ENCODE measurements at regions not wholly inside any gene's neighbourhood (a gene's known extent, or its start where the extent isn't known, plus 50 kb on each side); places are given as distances from the start of the nearest gene placed in this dataset.
"Not testable (repeated sequence)": the region's sequence is repeated elsewhere in the genome, so short reads cannot be mapped to it uniquely, and the experiment has no call there.

DNA sequence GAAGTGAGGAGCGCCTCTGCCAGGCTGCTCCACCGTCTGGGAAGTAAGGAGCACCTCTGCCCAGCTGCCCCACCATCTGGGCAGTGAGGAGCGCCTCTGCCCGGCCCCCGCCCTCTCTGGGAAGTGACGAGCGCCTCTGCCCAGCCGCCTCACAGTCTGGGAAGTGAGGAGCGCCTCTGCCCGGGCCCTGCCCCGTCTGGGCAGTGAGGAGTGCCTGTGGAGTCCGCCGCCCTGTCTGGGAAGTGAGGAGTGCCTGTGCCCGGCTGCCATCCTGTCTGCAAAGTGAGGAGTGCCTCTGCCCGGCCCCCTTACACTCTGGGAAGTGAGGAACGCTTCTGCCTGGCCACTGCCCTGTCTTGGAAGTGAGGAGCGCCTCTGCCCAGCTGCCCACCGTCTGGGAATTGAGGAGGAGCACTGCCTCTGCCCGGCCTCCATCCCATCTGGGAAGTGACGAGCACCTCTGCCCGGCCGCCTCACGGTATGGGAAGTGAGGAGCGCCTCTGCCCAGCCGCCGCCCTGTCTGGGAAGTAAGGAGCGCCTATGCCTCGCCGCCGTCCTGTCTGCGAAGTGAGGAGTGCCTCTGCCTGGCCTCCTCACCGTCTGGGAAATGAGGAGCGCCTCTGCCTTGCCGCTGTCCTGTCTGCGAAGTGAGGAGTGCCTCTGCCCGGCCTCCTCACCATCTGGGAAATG lies 576.2 kb upstream of the C9orf72 start:
- TF ChIP-seq, protein P1, sequence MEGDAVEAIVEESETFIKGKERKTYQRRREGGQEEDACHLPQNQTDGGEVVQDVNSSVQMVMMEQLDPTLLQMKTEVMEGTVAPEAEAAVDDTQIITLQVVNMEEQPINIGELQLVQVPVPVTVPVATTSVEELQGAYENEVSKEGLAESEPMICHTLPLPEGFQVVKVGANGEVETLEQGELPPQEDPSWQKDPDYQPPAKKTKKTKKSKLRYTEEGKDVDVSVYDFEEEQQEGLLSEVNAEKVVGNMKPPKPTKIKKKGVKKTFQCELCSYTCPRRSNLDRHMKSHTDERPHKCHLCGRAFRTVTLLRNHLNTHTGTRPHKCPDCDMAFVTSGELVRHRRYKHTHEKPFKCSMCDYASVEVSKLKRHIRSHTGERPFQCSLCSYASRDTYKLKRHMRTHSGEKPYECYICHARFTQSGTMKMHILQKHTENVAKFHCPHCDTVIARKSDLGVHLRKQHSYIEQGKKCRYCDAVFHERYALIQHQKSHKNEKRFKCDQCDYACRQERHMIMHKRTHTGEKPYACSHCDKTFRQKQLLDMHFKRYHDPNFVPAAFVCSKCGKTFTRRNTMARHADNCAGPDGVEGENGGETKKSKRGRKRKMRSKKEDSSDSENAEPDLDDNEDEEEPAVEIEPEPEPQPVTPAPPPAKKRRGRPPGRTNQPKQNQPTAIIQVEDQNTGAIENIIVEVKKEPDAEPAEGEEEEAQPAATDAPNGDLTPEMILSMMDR (IDR thresholded peaks at IDR 0.05 in 2 of 3, conservative IDR thresholded peaks at IDR 0.05 in 1 of 3; ENCODE audit: borderline replicate concordance in 1 of 3, insufficient read depth in 1 of 3, low read depth in 2 of 3, low read length in 2 of 3), result not testable (repeated sequence)
- TF ChIP-seq SIN3A (IDR thresholded peaks at IDR 0.05; ENCODE audit: low read depth), result not testable (repeated sequence)
